GM12875 (cell line): ENCODE measurements at regions not wholly inside any gene's neighbourhood (a gene's known extent, or its start where the extent isn't known, plus 50 kb on each side); places are given as distances from the start of the nearest gene placed in this dataset.

Experiments
- H3K4me3 ChIP-seq: one replicate; pipeline ENCODE4 v1.5.1; 2011; ENCODE audit warnings: low read depth, low read length, control low read depth
- TF ChIP-seq, protein P1 (sequence below): IDR thresholded peaks from 2 replicates; pipeline ENCODE4 v1.5.1; 2011; ENCODE audit warnings: low read depth, mild to moderate bottlenecking, control low read depth, inconsistent platforms, low read length, moderate library complexity, borderline replicate concordance; ENCODE audit not compliant: insufficient read depth

DNA sequence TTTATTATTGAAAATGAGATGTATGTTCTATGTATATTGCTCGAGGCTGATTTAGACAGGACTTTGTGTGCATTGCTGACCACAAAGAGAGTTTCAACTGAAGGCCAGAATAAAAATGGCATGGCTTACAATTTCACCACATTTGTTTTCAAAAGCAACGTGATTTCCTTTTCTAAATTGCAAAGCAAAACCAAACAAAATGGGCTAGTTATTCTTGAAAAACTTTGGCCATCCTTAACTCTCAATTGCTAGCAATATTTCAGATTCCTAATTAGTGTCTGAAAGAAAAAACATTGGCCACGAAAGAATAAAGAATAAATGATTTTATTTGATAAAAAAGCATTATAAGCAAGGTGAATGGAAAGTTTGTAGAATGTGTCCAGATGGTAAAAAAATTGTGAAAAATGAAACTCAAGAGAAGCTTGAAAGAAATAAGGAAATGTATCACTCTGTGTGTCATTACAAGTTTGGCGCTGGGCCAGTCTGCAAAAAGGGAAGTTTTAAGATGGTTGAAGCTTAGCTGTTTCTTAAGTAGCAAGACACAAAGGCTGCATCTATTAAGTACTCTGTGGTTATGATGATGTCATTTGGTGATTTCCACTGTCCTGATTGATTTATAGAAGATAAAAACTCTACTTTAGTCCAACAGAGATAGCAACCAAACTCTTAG, 89.2 kb upstream of the PRLR start:
- TF ChIP-seq, protein P1, sequence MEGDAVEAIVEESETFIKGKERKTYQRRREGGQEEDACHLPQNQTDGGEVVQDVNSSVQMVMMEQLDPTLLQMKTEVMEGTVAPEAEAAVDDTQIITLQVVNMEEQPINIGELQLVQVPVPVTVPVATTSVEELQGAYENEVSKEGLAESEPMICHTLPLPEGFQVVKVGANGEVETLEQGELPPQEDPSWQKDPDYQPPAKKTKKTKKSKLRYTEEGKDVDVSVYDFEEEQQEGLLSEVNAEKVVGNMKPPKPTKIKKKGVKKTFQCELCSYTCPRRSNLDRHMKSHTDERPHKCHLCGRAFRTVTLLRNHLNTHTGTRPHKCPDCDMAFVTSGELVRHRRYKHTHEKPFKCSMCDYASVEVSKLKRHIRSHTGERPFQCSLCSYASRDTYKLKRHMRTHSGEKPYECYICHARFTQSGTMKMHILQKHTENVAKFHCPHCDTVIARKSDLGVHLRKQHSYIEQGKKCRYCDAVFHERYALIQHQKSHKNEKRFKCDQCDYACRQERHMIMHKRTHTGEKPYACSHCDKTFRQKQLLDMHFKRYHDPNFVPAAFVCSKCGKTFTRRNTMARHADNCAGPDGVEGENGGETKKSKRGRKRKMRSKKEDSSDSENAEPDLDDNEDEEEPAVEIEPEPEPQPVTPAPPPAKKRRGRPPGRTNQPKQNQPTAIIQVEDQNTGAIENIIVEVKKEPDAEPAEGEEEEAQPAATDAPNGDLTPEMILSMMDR, result no peak
- H3K4me3 ChIP-seq, result no peak overlapping the region

DNA sequence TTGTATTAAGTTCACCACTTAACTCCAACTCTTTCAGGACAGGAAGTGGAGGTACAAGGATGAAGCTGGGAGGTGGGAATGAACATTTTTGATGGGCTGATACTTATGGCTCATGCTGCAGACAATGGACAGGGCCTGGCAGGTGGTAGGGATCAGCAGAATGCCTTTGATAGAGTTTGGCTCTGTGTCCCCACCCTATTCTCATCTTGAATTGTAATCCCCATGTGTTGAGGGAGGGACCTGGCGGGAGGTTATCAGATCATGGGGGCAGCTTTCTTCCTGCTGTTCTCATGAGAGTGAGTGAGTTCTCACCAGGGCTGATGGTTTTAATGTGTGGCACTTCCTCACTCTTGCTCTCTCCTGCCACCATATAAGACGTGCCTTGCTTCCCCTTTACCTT, 87.3 kb upstream of the PRLR start:
- TF ChIP-seq, protein P1, result no peak
- no peak overlapping the region for H3K4me3 ChIP-seq

GRCh38 chr5:35316611-35317274, 86.5 kb upstream of the PRLR start:
- no peak overlapping the region for H3K4me3 ChIP-seq
- TF ChIP-seq, protein P1, result no peak

- TF ChIP-seq, protein P1, result no peak
- no peak overlapping the region for H3K4me3 ChIP-seq
Measured at GRCh38 chr5:35313291-35313690, 83.0 kb upstream of the PRLR start.

GRCh38 chr5:35312267-35312666, 82.0 kb upstream of the PRLR start:
- TF ChIP-seq, protein P1, result no peak
- no peak overlapping the region for H3K4me3 ChIP-seq

DNA sequence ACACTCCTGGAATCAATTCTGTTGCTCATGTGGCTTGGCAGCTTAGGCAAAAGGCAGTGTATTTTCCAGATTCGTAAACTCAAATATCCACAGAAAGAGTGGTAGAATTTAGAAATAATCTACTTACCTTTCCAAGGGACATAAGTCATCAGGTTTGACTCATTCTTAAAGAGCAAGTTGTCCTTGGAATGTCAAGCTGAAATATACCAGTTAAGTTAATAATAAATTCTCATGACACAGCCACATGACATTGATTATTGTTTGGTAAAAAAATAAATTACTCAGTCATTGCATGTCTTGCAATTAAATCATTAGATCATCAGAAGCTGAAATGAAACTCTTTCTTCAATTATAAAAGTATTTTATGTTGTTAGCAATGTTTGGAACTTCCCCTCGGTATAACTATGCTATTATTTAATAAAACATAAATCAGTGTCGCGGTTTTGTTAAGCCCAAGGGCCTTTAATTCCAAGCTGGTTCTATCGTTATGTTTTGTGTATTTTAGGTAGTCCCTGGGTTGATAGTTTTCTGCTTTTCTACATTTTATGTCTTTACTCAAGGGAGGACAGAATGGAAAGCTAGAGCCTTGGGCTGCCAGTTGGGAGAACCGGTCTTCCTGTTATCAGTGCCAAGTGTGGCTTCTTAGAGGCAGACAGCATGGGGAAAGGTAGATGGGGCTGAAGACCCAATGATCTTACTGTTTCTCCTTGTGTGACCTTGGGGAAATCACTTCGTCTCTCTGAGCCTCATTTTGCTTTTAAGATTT, 79.3 kb upstream of the PRLR start:
- TF ChIP-seq, protein P1, result no peak
- no peak overlapping the region for H3K4me3 ChIP-seq
